Mammary epithelial cell (primary cell): ENCODE measurements at regions not wholly inside any gene's neighbourhood (a gene's known extent, or its start where the extent isn't known, plus 50 kb on each side); places are given as distances from the start of the nearest gene placed in this dataset.
"Not testable (repeated sequence)": the region's sequence is repeated elsewhere in the genome, so short reads cannot be mapped to it uniquely, and the experiment has no call there.

ENCODE experiments used
- EZH2 ChIP-seq: IDR thresholded peaks from 2 replicates; pipeline ENCODE4 v1.6.1; 2012; ENCODE audit warnings: low read length, inconsistent platforms, borderline replicate concordance
- TF ChIP-seq, protein P1 (sequence below), 2 donors: IDR thresholded peaks in 1 of 2; conservative IDR thresholded peaks in 1 of 2; 2 replicates each; pipeline ENCODE4 v1.5.1; 2011 to 2012; ENCODE audit warnings: inconsistent platforms in 2 of 2, low read length in 2 of 2, mild to moderate bottlenecking in 2 of 2, control low read depth in 1 of 2, low read depth in 1 of 2; ENCODE audit not compliant: insufficient read depth in 1 of 2; ENCODE audit errors: extremely low read depth in 1 of 2

- TF ChIP-seq, protein P1, sequence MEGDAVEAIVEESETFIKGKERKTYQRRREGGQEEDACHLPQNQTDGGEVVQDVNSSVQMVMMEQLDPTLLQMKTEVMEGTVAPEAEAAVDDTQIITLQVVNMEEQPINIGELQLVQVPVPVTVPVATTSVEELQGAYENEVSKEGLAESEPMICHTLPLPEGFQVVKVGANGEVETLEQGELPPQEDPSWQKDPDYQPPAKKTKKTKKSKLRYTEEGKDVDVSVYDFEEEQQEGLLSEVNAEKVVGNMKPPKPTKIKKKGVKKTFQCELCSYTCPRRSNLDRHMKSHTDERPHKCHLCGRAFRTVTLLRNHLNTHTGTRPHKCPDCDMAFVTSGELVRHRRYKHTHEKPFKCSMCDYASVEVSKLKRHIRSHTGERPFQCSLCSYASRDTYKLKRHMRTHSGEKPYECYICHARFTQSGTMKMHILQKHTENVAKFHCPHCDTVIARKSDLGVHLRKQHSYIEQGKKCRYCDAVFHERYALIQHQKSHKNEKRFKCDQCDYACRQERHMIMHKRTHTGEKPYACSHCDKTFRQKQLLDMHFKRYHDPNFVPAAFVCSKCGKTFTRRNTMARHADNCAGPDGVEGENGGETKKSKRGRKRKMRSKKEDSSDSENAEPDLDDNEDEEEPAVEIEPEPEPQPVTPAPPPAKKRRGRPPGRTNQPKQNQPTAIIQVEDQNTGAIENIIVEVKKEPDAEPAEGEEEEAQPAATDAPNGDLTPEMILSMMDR (conservative IDR thresholded peaks at IDR 0.05 in 1 of 2, IDR thresholded peaks at IDR 0.05 in 1 of 2; ENCODE audit: extremely low read depth in 1 of 2, insufficient read depth in 1 of 2, low read depth in 1 of 2, low read length in 2 of 2): not testable (repeated sequence)
- TF ChIP-seq EZH2: not testable (repeated sequence)
These were observed 745.4 kb downstream of the GRXCR1 start for GRCh38 chr4:43637893-43638292.
